HepG2 (cell line): ENCODE measurements at regions not wholly inside any gene's neighbourhood (a gene's known extent, or its start where the extent isn't known, plus 50 kb on each side); places are given as distances from the start of the nearest gene placed in this dataset.

ENCODE experiments used
- ATAC-seq: fragments of 200-7000 bp; cut with Tn5 transposase; 3 replicates; pipeline ENCODE4 v1.9.1; 2020; ENCODE audit warnings: mild to moderate bottlenecking, moderate library complexity
- BruUV-seq: library from RNA; stranded (reverse); fragments of 400-500 nt; replicated peaks from 2 replicates; lab custom pipeline; 2021; lab: Mats Ljungman, UMichigan
- CTCF ChIA-PET: fragments of 300-600 bp; formaldehyde crosslinking; extraction: SDS; loops from one replicate; lab custom pipeline; 2021; ENCODE audit warnings: low total read pairs, inconsistent platforms, low intra/inter-chr PET ratio; lab: Yijun Ruan, JAX
- POLR2A ChIA-PET: fragments of 350-600 bp; sonication (Branson Sonifier 250); formaldehyde crosslinking; loops from one replicate; lab custom pipeline; 2020; ENCODE audit warnings: antibody characterized with exemption, inconsistent platforms; lab: Yijun Ruan, JAX
- DNase-seq: peaks from one replicate; pipeline ENCODE4 v3.0.0-alpha.2; 2015; ENCODE audit warnings: low spot score
- FAIRE-seq: peaks from 3 replicates; lab custom pipeline; 2011; peaks lifted over from hg19 to GRCh38; lab: Jason Lieb, UNC
- H2AFZ ChIP-seq: one replicate; pipeline ENCODE4 v1.6.1; 2011; ENCODE audit warnings: low read length, inconsistent platforms
- H3K27ac ChIP-seq: fragments of 300-600 bp; 3 replicates; pipeline ENCODE4 v1.8.0; 2011; ENCODE audit warnings: mixed run types, mild to moderate bottlenecking, mixed read lengths, low read length, inconsistent platforms; ENCODE audit not compliant: insufficient read depth; ENCODE audit errors: extremely low read length
- H3K27me3 ChIP-seq, 2 experiments: fragments of 200-600 bp in 1 of 2; 2 replicates in 1 of 2; 3 replicates in 1 of 2; pipeline versions ENCODE4 v1.6.0 to v1.8.0; 2011; ENCODE audit warnings: low read length in 2 of 2, mild to moderate bottlenecking in 2 of 2, moderate library complexity in 2 of 2, inconsistent platforms in 1 of 2; ENCODE audit not compliant: insufficient read depth in 2 of 2, control insufficient read depth in 1 of 2
- H3K36me3 ChIP-seq, 2 experiments: fragments of 200-600 bp in 1 of 2; replicated peaks in 1 of 2; 2 replicates in 1 of 2; 3 replicates in 1 of 2; pipeline versions ENCODE4 v1.5.1 to v1.8.0; 2011; ENCODE audit warnings: low read length in 2 of 2, inconsistent platforms in 1 of 2; ENCODE audit not compliant: insufficient read depth in 2 of 2, control insufficient read depth in 1 of 2
- H3K4me1 ChIP-seq: 2 replicates; pipeline ENCODE4 v1.5.1; 2012; ENCODE audit warnings: low read length, inconsistent platforms; ENCODE audit not compliant: insufficient read depth
- H3K4me2 ChIP-seq: 2 replicates; pipeline ENCODE4 v1.6.0; 2011; ENCODE audit warnings: low read depth, low read length, inconsistent platforms
- H3K4me3 ChIP-seq, 3 experiments: fragments of 200-600 bp in 1 of 3; sonication (generic), shearing (Covaris generic) in 1 of 3; replicated peaks in 1 of 3; 2 replicates each; pipeline ENCODE4 v1.5.1; 2011 to 2016; ENCODE audit warnings: low read length in 3 of 3, inconsistent platforms in 2 of 3, low read depth in 2 of 3, mild to moderate bottlenecking in 2 of 3, control low read depth in 1 of 3, mixed read lengths in 1 of 3; ENCODE audit not compliant: insufficient read depth in 1 of 3
- H3K79me2 ChIP-seq: one replicate; pipeline ENCODE4 v1.6.1; 2011; ENCODE audit warnings: low read length, inconsistent platforms; ENCODE audit not compliant: insufficient read depth
- H3K9ac ChIP-seq: 2 replicates; pipeline ENCODE4 v1.6.0; 2011; ENCODE audit warnings: mild to moderate bottlenecking, low read depth, low read length, inconsistent platforms; ENCODE audit not compliant: insufficient read depth
- H3K9me3 ChIP-seq: 2 replicates; pipeline ENCODE4 v1.5.1; 2012; ENCODE audit warnings: mild to moderate bottlenecking, low read length
- H4K20me1 ChIP-seq: 2 replicates; pipeline ENCODE4 v1.6.0; 2011; ENCODE audit warnings: inconsistent platforms, mild to moderate bottlenecking, low read length, moderate library complexity; ENCODE audit not compliant: insufficient read depth
- ARNTL ChIP-seq: sonication (generic); formaldehyde crosslinking; IDR thresholded peaks from 2 replicates; pipeline ENCODE4 v1.4.0; 2020; ENCODE audit warnings: mild to moderate bottlenecking, missing genetic modification reagents
- ESRRA ChIP-seq: sonication (generic); formaldehyde crosslinking; IDR thresholded peaks from 2 replicates; pipeline ENCODE4 v1.5.1; 2020; ENCODE audit warnings: mild to moderate bottlenecking, low read depth, missing genetic modification reagents
- SETDB1 ChIP-seq: sonication (generic); formaldehyde crosslinking; IDR thresholded peaks from 2 replicates; pipeline ENCODE4 v1.5.1; 2020; ENCODE audit warnings: missing genetic modification reagents, mild to moderate bottlenecking, borderline replicate concordance
- ZXDC ChIP-seq: sonication (generic); formaldehyde crosslinking; IDR thresholded peaks from 2 replicates; pipeline ENCODE4 v1.5.0; 2020; ENCODE audit warnings: mild to moderate bottlenecking, missing genetic modification reagents
- WGBS: methylation state at CpG from one replicate; pipeline ENCODE4 v1.1.6; 2017; ENCODE audit warnings: low lambda C conversion rate; 5-methylcytosine and 5-hydroxymethylcytosine counted together
- in situ Hi-C: cut with HindIII; loops from 2 replicates; pipeline ENCODE4 v1.10.0; 2017; ENCODE audit warnings: low pct_unique_long_range_greater_than_20kb; ENCODE audit not compliant: extremely low pct_ligation_motif_present
- intact Hi-C: fragments of 100-400 bp; cut with micrococcal nuclease; formaldehyde crosslinking; loops from one replicate; pipeline ENCODE4 v1.10.0; 2022; ENCODE audit not compliant: unreplicated experiment
- TF ChIP-seq, protein P1 (sequence below): sonication (generic); formaldehyde crosslinking; IDR thresholded peaks from 2 replicates; pipeline ENCODE4 v1.8.1; 2023; ENCODE audit warnings: mild to moderate bottlenecking, moderate library complexity, missing genetic modification reagents
- TF ChIP-seq, protein P2 (sequence below): sonication (generic); formaldehyde crosslinking; IDR thresholded peaks from 2 replicates; pipeline ENCODE4 v1.4.0; 2020; ENCODE audit warnings: missing genetic modification reagents, mild to moderate bottlenecking, borderline replicate concordance

- ATAC-seq (no peak), DNase-seq (no peak), FAIRE-seq (no peak)
- intact Hi-C loops = no loop called here
- Histone ChIP-seq H4K20me1 (no peaks in the 10 kb centered on the region), H3K9me3 (peaks cover 7% of the 10 kb centered on the region), H3K79me2 (no peaks in the 10 kb centered on the region), H3K27me3 (peaks cover 0 to 3% of the 10 kb centered on the region in 2 experiments; a peak in 1 of 5 replicates), H3K27ac (no peak overlapping the region), H3K9ac (no peak overlapping the region), H3K4me2 (no peak overlapping the region), H3K36me3 (no peaks in the 10 kb centered on the region), H2AFZ (no peak overlapping the region), H3K4me3 (no peak overlapping the region), H3K4me1 (peaks cover 39% of the 10 kb centered on the region)
- 56% methylated on average over 6 of the region's 7 CpGs for WGBS
- BruUV-seq = no TSS peak
- in situ Hi-C loops = no loop called here
- CTCF ChIA-PET = no interaction called here
- TF ChIP-seq ZXDC (CRISPR knock-in tag) (no peak), ESRRA (no peak), ARNTL (CRISPR knock-in tag) (no peak), SETDB1 (no peak)
- TF ChIP-seq, protein P1, sequence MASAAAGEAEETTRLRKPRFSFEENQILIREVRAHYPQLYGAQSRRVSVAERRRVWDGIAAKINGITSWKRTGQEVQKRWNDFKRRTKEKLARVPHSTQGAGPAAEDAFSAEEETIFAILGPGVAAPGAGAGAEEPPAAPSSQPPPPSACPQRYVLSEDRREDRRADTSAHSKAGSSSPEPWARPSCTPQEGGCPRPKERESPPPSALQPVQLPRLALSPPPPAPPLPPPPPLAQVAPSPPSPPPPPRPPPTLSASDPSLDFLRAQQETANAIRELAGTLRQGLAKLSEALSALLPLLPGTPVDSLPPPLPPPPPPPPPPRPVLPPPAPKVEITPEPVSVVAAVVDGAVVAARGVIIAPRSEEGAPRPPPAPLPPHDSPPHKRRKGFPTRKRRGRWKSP = no peak
- TF ChIP-seq, protein P2, sequence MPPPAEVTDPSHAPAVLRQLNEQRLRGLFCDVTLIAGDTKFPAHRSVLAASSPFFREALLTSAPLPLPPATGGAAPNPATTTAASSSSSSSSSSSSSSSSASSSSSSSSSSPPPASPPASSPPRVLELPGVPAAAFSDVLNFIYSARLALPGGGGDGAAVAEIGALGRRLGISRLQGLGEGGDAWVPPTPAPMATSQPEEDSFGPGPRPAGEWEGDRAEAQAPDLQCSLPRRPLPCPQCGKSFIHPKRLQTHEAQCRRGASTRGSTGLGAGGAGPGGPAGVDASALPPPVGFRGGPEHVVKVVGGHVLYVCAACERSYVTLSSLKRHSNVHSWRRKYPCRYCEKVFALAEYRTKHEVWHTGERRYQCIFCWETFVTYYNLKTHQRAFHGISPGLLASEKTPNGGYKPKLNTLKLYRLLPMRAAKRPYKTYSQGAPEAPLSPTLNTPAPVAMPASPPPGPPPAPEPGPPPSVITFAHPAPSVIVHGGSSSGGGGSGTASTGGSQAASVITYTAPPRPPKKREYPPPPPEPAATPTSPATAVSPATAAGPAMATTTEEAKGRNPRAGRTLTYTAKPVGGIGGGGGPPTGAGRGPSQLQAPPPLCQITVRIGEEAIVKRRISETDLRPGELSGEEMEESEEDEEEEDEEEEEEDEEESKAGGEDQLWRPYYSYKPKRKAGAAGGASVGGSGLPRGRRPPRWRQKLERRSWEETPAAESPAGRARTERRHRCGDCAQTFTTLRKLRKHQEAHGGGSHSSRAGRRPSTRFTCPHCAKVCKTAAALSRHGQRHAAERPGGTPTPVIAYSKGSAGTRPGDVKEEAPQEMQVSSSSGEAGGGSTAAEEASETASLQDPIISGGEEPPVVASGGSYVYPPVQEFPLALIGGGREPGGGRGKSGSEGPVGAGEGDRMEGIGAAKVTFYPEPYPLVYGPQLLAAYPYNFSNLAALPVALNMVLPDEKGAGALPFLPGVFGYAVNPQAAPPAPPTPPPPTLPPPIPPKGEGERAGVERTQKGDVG = no peak
- POLR2A ChIA-PET = no interaction called here
Observed at GRCh38 chr3:41120460-41120859, 78.8 kb upstream of the CTNNB1 start.
